ENCODE measurements at regions not wholly inside any gene's neighbourhood (a gene's known extent, or its start where the extent isn't known, plus 50 kb on each side); places are given as distances from the start of the nearest gene placed in this dataset.

DNA sequence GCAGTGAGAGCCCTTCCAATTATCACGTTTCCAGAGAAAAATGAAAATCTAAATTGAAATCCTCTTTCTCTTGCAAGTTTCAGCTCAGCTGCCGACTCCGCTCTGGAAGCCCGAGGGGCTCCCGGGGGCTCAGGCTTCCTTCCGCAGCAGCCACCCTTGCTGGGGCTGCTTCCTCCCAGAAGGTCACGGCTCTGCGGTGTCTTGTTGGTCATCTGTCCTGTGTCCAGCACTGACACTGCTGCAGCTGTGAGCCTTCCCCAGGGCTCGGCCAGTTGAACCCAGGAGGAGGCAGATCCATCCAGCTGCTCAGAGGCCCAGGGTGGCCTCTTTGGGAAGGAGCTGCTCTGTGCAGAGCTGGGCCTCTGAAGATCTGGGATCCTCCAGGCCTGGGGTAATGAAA lies 1337.2 kb downstream of the TBC1D22A start:
- FAIRE-seq (no peak), DNase-seq (ENCODE audit: low read depth) (no peak)
- TF ChIP-seq CTCF (IDR thresholded peaks at IDR 0.05; ENCODE audit: insufficient read depth, low read length, severe bottlenecking): no peak
- no peaks in the 10 kb centered on the region for H3K27me3 ChIP-seq (ENCODE audit: control insufficient read depth, insufficient read depth, low read length)
- H3K36me3 ChIP-seq (ENCODE audit: control insufficient read depth, insufficient read depth, low read length): no peaks in the 10 kb centered on the region
- H3K4me3 ChIP-seq (ENCODE audit: low read depth, low read length): no peak overlapping the region

DNA sequence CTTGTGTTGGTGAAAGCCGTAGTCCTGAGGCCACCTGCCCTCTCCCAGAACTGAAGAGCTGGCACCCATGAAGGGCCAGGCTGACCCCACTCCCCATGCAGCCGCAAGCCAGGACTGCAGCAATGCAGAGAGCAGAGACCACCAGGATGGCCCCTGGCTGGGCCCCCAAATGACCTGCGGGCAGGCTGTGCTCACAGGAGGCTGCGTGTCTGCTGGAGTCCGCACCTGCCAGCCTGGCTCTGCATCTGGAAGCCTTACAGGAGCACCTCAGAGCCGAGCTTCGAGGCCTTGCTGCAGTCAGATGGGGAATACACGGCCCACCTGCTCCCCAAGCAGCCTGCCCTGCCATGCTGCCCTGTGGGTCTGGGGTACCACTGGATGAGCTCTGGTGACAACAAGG lies 1336.8 kb downstream of the TBC1D22A start:
- TF ChIP-seq CTCF (IDR thresholded peaks at IDR 0.05; ENCODE audit: insufficient read depth, low read length, severe bottlenecking): no peak
- no peaks in the 10 kb centered on the region for H3K36me3 ChIP-seq (ENCODE audit: control insufficient read depth, insufficient read depth, low read length)
- DNase-seq (ENCODE audit: low read depth) (no peak), FAIRE-seq (no peak)
- H3K4me3 ChIP-seq (ENCODE audit: low read depth, low read length): no peak overlapping the region
- H3K27me3 ChIP-seq (ENCODE audit: control insufficient read depth, insufficient read depth, low read length): no peaks in the 10 kb centered on the region

DNA sequence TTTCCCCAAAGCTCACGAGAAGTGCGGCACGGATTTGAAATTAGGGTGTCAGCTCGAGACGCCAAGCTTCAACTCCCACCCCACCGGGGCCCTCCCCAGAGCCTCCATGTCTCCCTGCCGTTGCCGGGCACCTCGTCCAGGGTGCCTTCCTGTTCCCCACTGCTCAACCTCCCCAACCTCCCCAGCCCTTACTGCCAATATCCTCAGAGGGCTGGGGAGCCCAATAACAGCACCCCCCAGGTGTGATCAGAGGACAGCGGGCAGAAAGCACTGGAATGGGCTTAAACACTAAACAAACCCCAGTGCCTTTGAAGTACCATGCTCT lies 1336.4 kb downstream of the TBC1D22A start:
- no peak for DNase-seq (ENCODE audit: low read depth)
- FAIRE-seq: no peak
- H3K36me3 ChIP-seq (ENCODE audit: control insufficient read depth, insufficient read depth, low read length): no peaks in the 10 kb centered on the region
- H3K27me3 ChIP-seq (ENCODE audit: control insufficient read depth, insufficient read depth, low read length): no peaks in the 10 kb centered on the region
- no peak overlapping the region for H3K4me3 ChIP-seq (ENCODE audit: low read depth, low read length)
- no peak for TF ChIP-seq CTCF (IDR thresholded peaks at IDR 0.05; ENCODE audit: insufficient read depth, low read length, severe bottlenecking)

DNA sequence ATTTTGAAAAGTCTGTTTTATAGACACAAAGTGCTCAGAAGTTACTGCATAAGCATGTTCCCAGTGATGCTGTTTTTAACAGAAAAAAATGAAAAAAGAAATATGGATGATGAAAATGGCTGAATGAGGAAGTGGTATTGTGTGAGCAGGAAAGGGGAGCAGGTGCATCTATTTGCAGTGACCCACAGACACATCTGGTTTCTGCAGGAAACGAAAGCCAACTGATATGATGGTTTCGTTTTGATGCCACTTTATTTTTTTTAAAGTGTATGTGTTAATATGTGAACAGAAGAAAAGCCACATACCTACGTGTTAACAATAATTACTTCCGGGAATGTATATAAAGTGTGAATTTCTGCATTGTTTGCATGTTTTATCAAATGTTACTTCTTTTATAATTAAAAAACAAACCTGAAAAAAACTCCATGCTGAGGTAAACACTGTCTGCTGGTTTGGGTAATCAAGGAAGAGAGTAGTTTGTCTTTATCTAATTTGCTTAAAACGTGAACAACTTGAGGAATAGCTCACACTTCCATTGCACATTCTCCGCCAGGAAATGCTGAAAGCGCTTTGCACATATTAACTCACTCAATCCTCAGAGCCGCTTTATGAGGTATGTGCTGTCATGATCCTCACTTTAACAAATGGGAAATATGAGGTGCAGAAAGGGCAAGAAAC lies 1335.9 kb downstream of the TBC1D22A start:
- FAIRE-seq (no peak), DNase-seq (ENCODE audit: low read depth) (no peak)
- Histone ChIP-seq H3K27me3 (ENCODE audit: control insufficient read depth, insufficient read depth, low read length) (no peaks in the 10 kb centered on the region), H3K36me3 (ENCODE audit: control insufficient read depth, insufficient read depth, low read length) (no peaks in the 10 kb centered on the region), H3K4me3 (ENCODE audit: low read depth, low read length) (no peak overlapping the region)
- TF ChIP-seq CTCF (IDR thresholded peaks at IDR 0.05; ENCODE audit: insufficient read depth, low read length, severe bottlenecking): no peak

DNA sequence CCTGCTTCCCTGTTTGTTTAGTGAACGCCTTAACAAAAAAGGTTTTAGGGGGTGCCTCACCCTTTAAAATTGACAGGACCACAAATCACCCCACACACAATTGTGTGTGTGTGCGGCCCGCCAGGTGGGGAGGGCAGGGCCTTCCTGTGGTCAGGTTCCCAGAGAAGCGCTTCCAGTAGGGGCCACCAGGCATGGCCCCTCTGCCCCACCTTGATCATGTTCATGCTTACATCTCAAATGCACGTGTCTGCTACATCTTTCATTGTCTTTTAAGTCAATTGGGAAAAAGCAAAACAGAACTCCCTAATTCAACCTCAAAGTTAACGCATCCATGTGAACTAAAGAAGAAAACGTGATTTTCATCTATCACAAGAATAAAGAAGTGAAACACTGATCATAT lies 1335.3 kb downstream of the TBC1D22A start:
- no peak for TF ChIP-seq CTCF (IDR thresholded peaks at IDR 0.05; ENCODE audit: insufficient read depth, low read length, severe bottlenecking)
- Histone ChIP-seq H3K27me3 (ENCODE audit: control insufficient read depth, insufficient read depth, low read length) (no peaks in the 10 kb centered on the region), H3K36me3 (ENCODE audit: control insufficient read depth, insufficient read depth, low read length) (no peaks in the 10 kb centered on the region), H3K4me3 (ENCODE audit: low read depth, low read length) (no peak overlapping the region)
- no peak for FAIRE-seq
- no peak for DNase-seq (ENCODE audit: low read depth)

Data from bronchial epithelial cell (primary cell).